DND-41 (cell line): ENCODE measurements at regions not wholly inside any gene's neighbourhood (a gene's known extent, or its start where the extent isn't known, plus 50 kb on each side); places are given as distances from the start of the nearest gene placed in this dataset.

ENCODE experiments used
- CTCF ChIP-seq: IDR thresholded peaks from 2 replicates; pipeline ENCODE4 v1.5.1; 2012; ENCODE audit warnings: borderline replicate concordance, low read length, moderate library complexity, mild to moderate bottlenecking; ENCODE audit not compliant: poor library complexity, severe bottlenecking; ENCODE audit errors: extremely low read depth
- EZH2 ChIP-seq: IDR thresholded peaks from 3 replicates; pipeline ENCODE4 v1.6.1; 2012; ENCODE audit warnings: borderline replicate concordance, low read depth, mild to moderate bottlenecking, moderate library complexity, low read length, inconsistent platforms; ENCODE audit not compliant: severe bottlenecking

DNA sequence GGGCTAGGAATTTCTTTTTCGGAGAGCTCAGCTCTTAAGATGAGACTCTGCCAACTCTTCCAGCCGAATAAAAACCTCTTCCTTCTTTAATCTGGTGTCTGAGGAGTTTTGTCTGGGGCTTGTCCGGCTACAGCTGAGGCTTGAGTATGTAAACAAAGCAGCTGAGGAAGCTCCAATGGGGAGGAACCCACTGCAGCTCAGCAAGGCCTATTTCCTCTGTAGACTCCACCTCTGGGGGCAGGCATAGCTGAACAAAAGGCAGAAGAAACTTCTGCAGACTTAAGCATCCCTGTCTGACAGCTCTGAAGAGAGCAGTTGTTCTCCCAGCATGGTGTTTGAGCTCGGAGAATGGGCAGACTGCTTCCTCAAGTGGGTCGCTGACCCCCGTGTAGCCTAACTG lies 838.7 kb downstream of the CCDC85A start:
- no peak for TF ChIP-seq CTCF
- TF ChIP-seq EZH2: no peak
